Small intestine (tissue), 7 donors: ENCODE measurements at regions not wholly inside any gene's neighbourhood (a gene's known extent, or its start where the extent isn't known, plus 50 kb on each side); places are given as distances from the start of the nearest gene placed in this dataset.

Experiments used
- DNase-seq, 2 donors: peaks; one replicate each; pipeline versions ENCODE4 v3.0.0 to v3.0.0-alpha.2; 2013
- FAIRE-seq: peaks from 2 replicates; lab custom pipeline; 2012; peaks lifted over from hg19 to GRCh38; lab: Jason Lieb, UNC
- H3K27ac ChIP-seq, 3 donors: one replicate each; pipeline ENCODE4 v1.5.1; 2013; ENCODE audit warnings: low read length in 2 of 3, mild to moderate bottlenecking in 2 of 3, control low read depth in 1 of 3, inconsistent platforms in 1 of 3, low read depth in 1 of 3, moderate library complexity in 1 of 3
- H3K27me3 ChIP-seq, 3 donors: one replicate each; pipeline ENCODE4 v1.6.1; 2013; ENCODE audit warnings: low read length in 3 of 3, inconsistent platforms in 1 of 3; ENCODE audit not compliant: control insufficient read depth in 3 of 3, insufficient read depth in 3 of 3
- H3K36me3 ChIP-seq, 3 donors: one replicate each; pipeline ENCODE4 v1.6.1; 2013; ENCODE audit warnings: low read length in 3 of 3, inconsistent platforms in 1 of 3, low read depth in 1 of 3, mild to moderate bottlenecking in 1 of 3, moderate library complexity in 1 of 3; ENCODE audit not compliant: control insufficient read depth in 3 of 3, insufficient read depth in 2 of 3
- H3K4me1 ChIP-seq, 3 donors: one replicate each; pipeline ENCODE4 v1.6.1; 2013; ENCODE audit warnings: low read length in 2 of 3, inconsistent platforms in 1 of 3, low read depth in 1 of 3, mild to moderate bottlenecking in 1 of 3, moderate library complexity in 1 of 3; ENCODE audit not compliant: control insufficient read depth in 3 of 3, insufficient read depth in 2 of 3
- H3K4me3 ChIP-seq, 3 donors: one replicate each; pipeline ENCODE4 v1.5.1; 2013; ENCODE audit warnings: low read length in 3 of 3, control low read depth in 1 of 3, inconsistent platforms in 1 of 3, low read depth in 1 of 3, mild to moderate bottlenecking in 1 of 3, moderate library complexity in 1 of 3
- H3K9me3 ChIP-seq, 2 donors: one replicate each; pipeline ENCODE4 v1.6.1; 2013; ENCODE audit warnings: low read depth in 1 of 2, low read length in 1 of 2; ENCODE audit not compliant: control insufficient read depth in 2 of 2, insufficient read depth in 1 of 2
- WGBS, 3 donors: extraction: QIAGEN DNeasy Blood & Tissue Kit; methylation state at CpG; one replicate each; pipeline ENCODE4 v1.1.7; 2013; 5-methylcytosine and 5-hydroxymethylcytosine counted together
- donor health status: healthy with polysubstance abuse.
- donor health status: control.
- donor health status: control.
- donor health status: Bipolar disorder and iron deficiency.
- donor health status: healthy.

GRCh38 chr7:96447109-96447645, 125.3 kb upstream of the SLC25A13 start:
- no peak for FAIRE-seq
- Histone ChIP-seq H3K9me3 (no peaks in the 10 kb centered on the region), H3K27ac (no peak overlapping the region), H3K27me3 (no peaks in the 10 kb centered on the region), H3K36me3 (no peaks in the 10 kb centered on the region), H3K4me1 (no peaks in the 10 kb centered on the region), H3K4me3 (no peak overlapping the region)
- DNase-seq, result no peak
- 50 to 55% (median 53%) methylated on average over 5 of the region's 5 CpGs for WGBS, 3 donors

GRCh38 chr7:96441436-96442084, 119.7 kb upstream of the SLC25A13 start:
- WGBS, 3 donors, result 82 to 89% (median 85%) methylated on average over 5 of the region's 5 CpGs
- H3K4me1 ChIP-seq, result no peaks in the 10 kb centered on the region
- H3K9me3 ChIP-seq, result no peaks in the 10 kb centered on the region
- no peaks in the 10 kb centered on the region for H3K36me3 ChIP-seq
- DNase-seq, result no peak
- H3K27me3 ChIP-seq, result no peaks in the 10 kb centered on the region
- FAIRE-seq, result no peak
- H3K27ac ChIP-seq, result no peak overlapping the region
- H3K4me3 ChIP-seq, result no peak overlapping the region

DNA sequence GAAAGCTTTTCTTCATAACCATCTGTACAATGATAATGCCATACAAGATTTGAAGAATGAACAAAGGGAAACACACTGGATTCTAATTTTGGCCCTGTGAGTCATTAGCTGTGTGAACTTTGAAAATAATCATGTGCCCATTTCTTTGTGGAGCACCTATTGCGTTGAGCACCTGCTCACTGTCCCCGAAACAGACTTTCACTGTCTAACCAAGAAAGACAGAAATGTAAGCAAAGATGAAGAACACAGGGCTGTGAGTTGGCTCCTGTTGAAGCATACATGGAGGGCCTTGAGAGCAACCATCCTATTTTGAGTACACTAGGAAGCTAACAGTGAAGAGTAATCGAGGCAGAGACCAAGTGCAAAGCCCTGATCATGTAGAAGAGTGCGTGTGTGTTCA, 118.4 kb upstream of the SLC25A13 start:
- DNase-seq (no peak), FAIRE-seq (no peak)
- no peaks in the 10 kb centered on the region for H3K27me3 ChIP-seq
- H3K9me3 ChIP-seq, result no peaks in the 10 kb centered on the region
- H3K27ac ChIP-seq, result no peak overlapping the region
- no peaks in the 10 kb centered on the region for H3K36me3 ChIP-seq
- WGBS, 3 donors, result 89 to 90% (median 90%) methylated on average over 4 of the region's 4 CpGs
- H3K4me1 ChIP-seq, result no peaks in the 10 kb centered on the region
- no peak overlapping the region for H3K4me3 ChIP-seq

DNA sequence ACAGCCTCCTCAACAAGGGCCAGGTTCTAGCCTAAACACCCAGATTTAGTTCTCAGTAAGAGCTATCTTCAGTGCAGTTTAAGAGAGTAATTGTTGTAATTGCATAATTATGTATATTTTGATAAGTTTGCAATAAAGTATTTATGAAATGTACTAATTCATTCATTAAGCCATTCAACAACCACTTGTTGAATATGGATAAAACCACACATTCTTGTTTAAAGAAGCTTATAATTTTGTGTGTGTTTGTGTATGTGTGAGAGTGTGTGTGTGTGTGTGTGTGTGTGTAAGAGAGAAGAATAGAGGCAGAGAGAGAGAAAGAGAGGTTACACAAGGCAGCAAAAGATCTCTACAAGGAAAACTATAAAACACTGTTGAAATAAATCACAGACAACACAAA, 115.0 kb upstream of the SLC25A13 start:
- Histone ChIP-seq H3K4me3 (no peak overlapping the region), H3K27ac (no peak overlapping the region), H3K4me1 (no peaks in the 10 kb centered on the region), H3K27me3 (no peaks in the 10 kb centered on the region), H3K9me3 (no peaks in the 10 kb centered on the region), H3K36me3 (no peaks in the 10 kb centered on the region)
- FAIRE-seq (no peak), DNase-seq (no peak)

- Histone ChIP-seq H3K36me3 (no peaks in the 10 kb centered on the region), H3K4me1 (no peaks in the 10 kb centered on the region), H3K4me3 (no peak overlapping the region), H3K9me3 (no peaks in the 10 kb centered on the region), H3K27me3 (peaks cover 0 to 2% (median 0%) of the 10 kb centered on the region in 3 donors), H3K27ac (no peak overlapping the region)
- 64 to 86% (median 84%) methylated on average over 3 of the region's 3 CpGs for WGBS, 3 donors
- no peak for DNase-seq
- no peak for FAIRE-seq
These were observed 108.5 kb upstream of the SLC25A13 start for GRCh38 chr7:96430356-96430755.

DNA sequence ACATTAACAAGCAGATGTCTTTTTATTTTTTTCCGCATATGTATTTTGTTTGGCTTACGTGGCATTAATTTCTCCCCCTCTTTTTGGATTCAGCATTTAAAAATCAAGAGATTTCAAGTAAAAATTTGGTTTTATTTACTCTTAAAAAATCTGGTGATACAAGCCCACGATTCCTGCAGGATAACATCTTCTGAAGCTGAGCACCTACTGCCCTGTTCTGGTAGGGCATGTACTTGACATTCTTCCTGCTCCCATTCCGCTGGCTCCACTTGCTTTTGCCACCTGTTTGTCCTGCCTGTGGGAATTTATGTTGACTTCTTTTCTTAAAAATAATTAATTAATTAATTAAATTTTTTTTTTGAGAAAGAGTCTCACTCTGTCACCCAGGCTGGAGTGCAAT, 105.2 kb upstream of the SLC25A13 start:
- Histone ChIP-seq H3K4me3 (no peak overlapping the region), H3K27me3 (peaks cover 0 to 2% (median 0%) of the 10 kb centered on the region in 3 donors), H3K4me1 (no peaks in the 10 kb centered on the region), H3K9me3 (no peaks in the 10 kb centered on the region), H3K27ac (no peak overlapping the region), H3K36me3 (no peaks in the 10 kb centered on the region)
- DNase-seq, result no peak
- 90 to 92% (median 90%) methylated on average over 4 of the region's 4 CpGs for WGBS, 3 donors
- no peak for FAIRE-seq

GRCh38 chr7:96426685-96427084, 104.8 kb upstream of the SLC25A13 start:
- no peaks in the 10 kb centered on the region for H3K4me1 ChIP-seq
- no peak for DNase-seq
- no peaks in the 10 kb centered on the region for H3K9me3 ChIP-seq
- H3K27me3 ChIP-seq, result peaks cover 0 to 2% (median 0%) of the 10 kb centered on the region in 3 donors
- H3K27ac ChIP-seq, result no peak overlapping the region
- H3K36me3 ChIP-seq, result no peaks in the 10 kb centered on the region
- no peak overlapping the region for H3K4me3 ChIP-seq
- FAIRE-seq, result no peak
- WGBS, 3 donors, result 68 to 87% (median 82%) methylated on average over 2 of the region's 2 CpGs

DNA sequence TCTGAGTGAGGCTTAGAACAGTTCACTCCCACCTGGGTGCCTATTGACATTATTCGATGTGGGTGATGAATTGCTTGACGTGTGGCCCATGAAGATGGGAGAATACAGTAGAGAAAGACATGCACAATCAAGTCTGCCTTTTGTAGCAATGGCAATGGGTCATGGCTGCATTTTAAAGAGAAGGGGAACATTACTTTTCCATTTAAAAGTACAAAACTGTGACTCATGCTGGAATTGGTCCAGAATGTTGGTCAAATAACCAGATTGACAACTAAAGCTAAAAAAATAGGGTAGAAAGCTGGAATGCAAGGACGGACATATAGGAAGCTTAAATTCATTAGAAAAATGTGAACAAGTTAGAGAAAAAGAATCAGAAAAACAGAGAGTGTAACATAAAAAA, 104.1 kb upstream of the SLC25A13 start:
- Histone ChIP-seq H3K9me3 (no peaks in the 10 kb centered on the region), H3K27me3 (peaks cover 0 to 2% (median 0%) of the 10 kb centered on the region in 3 donors), H3K4me1 (no peaks in the 10 kb centered on the region), H3K27ac (no peak overlapping the region), H3K36me3 (no peaks in the 10 kb centered on the region), H3K4me3 (no peak overlapping the region)
- 78 to 88% (median 84%) methylated on average over 3 of the region's 3 CpGs for WGBS, 3 donors
- no peak for DNase-seq
- FAIRE-seq, result no peak

DNA sequence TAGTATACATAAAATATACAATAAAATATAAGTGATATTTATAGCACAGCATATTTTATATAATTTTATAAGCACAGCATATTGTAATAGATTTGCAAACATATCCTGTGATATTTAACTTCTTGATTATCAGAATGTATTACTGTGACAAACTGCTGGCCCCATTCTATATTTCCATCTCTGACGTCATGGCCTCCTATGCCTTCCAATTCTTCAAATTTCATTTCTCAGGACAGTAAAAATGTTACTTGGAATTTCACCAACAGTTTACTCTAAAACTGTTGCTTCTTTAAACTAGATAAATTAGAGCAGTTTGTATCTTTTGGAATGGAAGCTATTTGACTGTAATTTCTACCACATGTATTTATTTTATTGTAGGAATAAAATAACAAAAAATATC, 102.5 kb upstream of the SLC25A13 start:
- H3K4me3 ChIP-seq, result no peak overlapping the region
- H3K4me1 ChIP-seq, result no peaks in the 10 kb centered on the region
- H3K36me3 ChIP-seq, result no peaks in the 10 kb centered on the region
- WGBS, 3 donors, result 80 to 92% (median 90%) methylated on average over 1 of the region's 1 CpG
- peaks cover 0 to 2% (median 0%) of the 10 kb centered on the region in 3 donors for H3K27me3 ChIP-seq
- H3K9me3 ChIP-seq, result no peaks in the 10 kb centered on the region
- no peak for FAIRE-seq
- H3K27ac ChIP-seq, result no peak overlapping the region
- DNase-seq, result no peak
